MCF 10A (cell line): ENCODE measurements at regions not wholly inside any gene's neighbourhood (a gene's known extent, or its start where the extent isn't known, plus 50 kb on each side); places are given as distances from the start of the nearest gene placed in this dataset.

Experiments used
- BruUV-seq: library from RNA; stranded (reverse); fragments of 400-500 nt; replicated peaks from 2 replicates; lab custom pipeline; 2021; lab: Mats Ljungman, UMichigan
- CTCF ChIA-PET: fragments of 300-600 bp; sonication (Branson Sonifier 250); formaldehyde crosslinking; extraction: SDS; loops from one replicate; lab custom pipeline; 2021; ENCODE audit warnings: antibody characterized with exemption, inconsistent platforms; lab: Yijun Ruan, JAX
- POLR2A ChIA-PET: fragments of 300-600, 350-650 bp; sonication (Branson Sonifier 250); formaldehyde crosslinking; extraction: SDS; loops from one replicate; lab custom pipeline; 2020; ENCODE audit warnings: antibody characterized with exemption, inconsistent platforms; lab: Yijun Ruan, JAX
- DNase-seq: peaks from one replicate; pipeline ENCODE4 v3.0.0-alpha.2; 2018; ENCODE audit not compliant: unreplicated experiment
- H3K27ac Mint-ChIP-seq: one replicate; pipeline ENCODE4 v1.8.0; 2022; ENCODE audit warnings: mild to moderate bottlenecking, low read depth, mixed read lengths; ENCODE audit not compliant: unreplicated experiment
- H3K27me3 Mint-ChIP-seq: one replicate; pipeline ENCODE4 v1.8.0; 2022; ENCODE audit warnings: mixed read lengths; ENCODE audit not compliant: insufficient read depth, unreplicated experiment
- H3K36me3 Mint-ChIP-seq: one replicate; pipeline ENCODE4 v1.8.0; 2022; ENCODE audit warnings: mild to moderate bottlenecking, moderate library complexity, mixed read lengths; ENCODE audit not compliant: insufficient read depth, unreplicated experiment
- H3K4me1 Mint-ChIP-seq: one replicate; pipeline ENCODE4 v1.8.0; 2022; ENCODE audit warnings: mixed read lengths; ENCODE audit not compliant: insufficient read depth, unreplicated experiment
- H3K4me3 Mint-ChIP-seq: one replicate; pipeline ENCODE4 v1.8.0; 2022; ENCODE audit warnings: mild to moderate bottlenecking, moderate library complexity, mixed read lengths; ENCODE audit not compliant: unreplicated experiment
- H3K9me3 Mint-ChIP-seq: one replicate; pipeline ENCODE4 v1.8.0; 2022; ENCODE audit warnings: mixed read lengths; ENCODE audit not compliant: unreplicated experiment
- intact Hi-C: fragments of 100-400 bp; cut with micrococcal nuclease; formaldehyde crosslinking; loops from 2 replicates; pipeline ENCODE4 v1.14.1; 2022
- TF ChIP-seq, protein P1 (sequence below): fragments of 200-600 bp; IDR thresholded peaks from one replicate; pipeline ENCODE4 v1.8.0; 2022; ENCODE audit warnings: antibody characterized with exemption, mild to moderate bottlenecking; ENCODE audit not compliant: unreplicated experiment

DNA sequence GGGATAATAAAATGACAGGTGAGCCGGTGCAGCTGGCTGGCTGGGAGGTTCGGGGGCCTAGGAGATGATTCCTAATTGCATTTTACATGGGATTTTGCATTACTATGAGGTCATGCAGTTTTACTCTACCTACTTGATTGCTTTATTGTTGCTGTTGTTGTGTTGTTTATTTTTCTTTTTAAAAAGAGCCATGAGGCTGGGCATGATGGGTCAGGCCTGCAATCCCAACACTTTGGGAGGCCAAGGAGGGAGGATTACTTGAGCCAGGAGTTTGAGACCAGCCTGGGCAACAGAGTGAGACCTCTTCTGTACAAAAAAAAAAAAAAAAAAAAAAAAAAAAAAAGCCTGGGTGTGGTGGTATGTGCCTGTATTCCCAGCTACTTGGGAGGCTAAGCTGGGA is 104.8 kb downstream of the GJA1 start:
- Mint-ChIP-seq H3K36me3 (no peaks in the 10 kb centered on the region), H3K4me1 (no peaks in the 10 kb centered on the region), H3K27ac (no peak overlapping the region), H3K9me3 (no peaks in the 10 kb centered on the region), H3K4me3 (no peak overlapping the region), H3K27me3 (no peaks in the 10 kb centered on the region)
- DNase-seq = no peak
- no TSS peak for BruUV-seq
- CTCF ChIA-PET = interaction anchor here (0.7 kb wide), 1 partner anchor 96 kb away, joined by 3 read pairs; no protein-coding TSS in a partner anchor
- POLR2A ChIA-PET = interaction anchor here (1.0 to 1.1 kb wide), 2 partner anchors 18 to 160 kb away, joined by 4 read pairs; no protein-coding TSS in a partner anchor
- intact Hi-C loops = no loop called here
- TF ChIP-seq, protein P1, sequence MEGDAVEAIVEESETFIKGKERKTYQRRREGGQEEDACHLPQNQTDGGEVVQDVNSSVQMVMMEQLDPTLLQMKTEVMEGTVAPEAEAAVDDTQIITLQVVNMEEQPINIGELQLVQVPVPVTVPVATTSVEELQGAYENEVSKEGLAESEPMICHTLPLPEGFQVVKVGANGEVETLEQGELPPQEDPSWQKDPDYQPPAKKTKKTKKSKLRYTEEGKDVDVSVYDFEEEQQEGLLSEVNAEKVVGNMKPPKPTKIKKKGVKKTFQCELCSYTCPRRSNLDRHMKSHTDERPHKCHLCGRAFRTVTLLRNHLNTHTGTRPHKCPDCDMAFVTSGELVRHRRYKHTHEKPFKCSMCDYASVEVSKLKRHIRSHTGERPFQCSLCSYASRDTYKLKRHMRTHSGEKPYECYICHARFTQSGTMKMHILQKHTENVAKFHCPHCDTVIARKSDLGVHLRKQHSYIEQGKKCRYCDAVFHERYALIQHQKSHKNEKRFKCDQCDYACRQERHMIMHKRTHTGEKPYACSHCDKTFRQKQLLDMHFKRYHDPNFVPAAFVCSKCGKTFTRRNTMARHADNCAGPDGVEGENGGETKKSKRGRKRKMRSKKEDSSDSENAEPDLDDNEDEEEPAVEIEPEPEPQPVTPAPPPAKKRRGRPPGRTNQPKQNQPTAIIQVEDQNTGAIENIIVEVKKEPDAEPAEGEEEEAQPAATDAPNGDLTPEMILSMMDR = no peak

GRCh38 chr6:121544691-121545090 is 109.2 kb downstream of the GJA1 start:
- intact Hi-C loops = no loop called here
- ChIA-PET POLR2A (no interaction called here), CTCF (interaction anchor here (0.7 kb wide), 1 partner anchor 126 kb away, joined by 3 read pairs; no protein-coding TSS in a partner anchor)

DNA sequence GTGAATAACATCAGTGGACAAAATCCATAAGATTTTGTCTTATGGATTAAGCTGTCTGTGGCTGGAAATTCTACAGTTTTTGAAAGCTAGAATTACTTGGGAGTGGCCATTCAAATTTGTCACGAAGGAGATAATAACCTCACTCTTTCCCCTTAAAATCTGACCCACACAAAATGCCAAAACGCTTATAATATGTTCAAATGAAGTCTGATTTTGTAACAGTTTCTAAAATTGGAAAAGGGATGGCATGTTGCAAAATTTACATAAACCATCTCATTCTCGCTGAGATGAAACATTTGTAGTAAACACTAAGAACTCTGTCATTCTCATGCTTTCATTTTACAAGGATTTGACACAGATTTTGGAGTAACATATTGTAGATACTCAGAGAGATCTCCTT is 112.7 kb downstream of the GJA1 start:
- CTCF ChIA-PET = interaction anchor here (0.6 to 1.6 kb wide), 3 partner anchors 11 to 117 kb away, joined by 3 to 5 read pairs (median 5); no protein-coding TSS in a partner anchor
- TF ChIP-seq, protein P1 = no peak
- Mint-ChIP-seq H3K9me3 (no peaks in the 10 kb centered on the region), H3K27me3 (no peaks in the 10 kb centered on the region), H3K27ac (no peak overlapping the region), H3K36me3 (no peaks in the 10 kb centered on the region), H3K4me3 (no peak overlapping the region), H3K4me1 (peaks cover 4% of the 10 kb centered on the region)
- intact Hi-C loops = no loop called here
- DNase-seq = no peak
- POLR2A ChIA-PET = interaction anchor here (1.0 kb wide), 1 partner anchor 12 kb away, joined by 4 read pairs; no protein-coding TSS in a partner anchor
- BruUV-seq = no TSS peak

More at GRCh38 chr6:121544691-121545090, 109.2 kb downstream of the GJA1 start:
- H3K4me1 Mint-ChIP-seq = peaks cover 3% of the 10 kb centered on the region
- no TSS peak for BruUV-seq
- no peak for DNase-seq
- no peak overlapping the region for H3K27ac Mint-ChIP-seq
- H3K9me3 Mint-ChIP-seq = no peaks in the 10 kb centered on the region
- TF ChIP-seq, protein P1 = no peak
- no peaks in the 10 kb centered on the region for H3K27me3 Mint-ChIP-seq
- H3K4me3 Mint-ChIP-seq = no peak overlapping the region
- H3K36me3 Mint-ChIP-seq = no peaks in the 10 kb centered on the region

- H3K9me3 Mint-ChIP-seq = no peaks in the 10 kb centered on the region
- no peaks in the 10 kb centered on the region for H3K36me3 Mint-ChIP-seq
- peak; percentile 39 for DNase-seq
- H3K27me3 Mint-ChIP-seq = no peaks in the 10 kb centered on the region
- peaks cover 4% of the 10 kb centered on the region for H3K4me1 Mint-ChIP-seq
- intact Hi-C loops = no loop called here
- TF ChIP-seq, protein P1 = no peak
- CTCF ChIA-PET = interaction anchor here (0.7 to 1.6 kb wide), 3 partner anchors 11 to 132 kb away, joined by 3 to 5 read pairs (median 3); no protein-coding TSS in a partner anchor
- no peak overlapping the region for H3K27ac Mint-ChIP-seq
- POLR2A ChIA-PET = interaction anchor here (0.6 to 1.4 kb wide), 4 partner anchors 9 to 238 kb away, joined by 3 to 4 read pairs (median 3); no protein-coding TSS in a partner anchor
- H3K4me3 Mint-ChIP-seq = no peak overlapping the region
- no TSS peak for BruUV-seq
Measured at GRCh38 chr6:121549736-121550135, 114.3 kb downstream of the GJA1 start.
